Testis (tissue), 2 donors: ENCODE measurements at regions not wholly inside any gene's neighbourhood (a gene's known extent, or its start where the extent isn't known, plus 50 kb on each side); places are given as distances from the start of the nearest gene placed in this dataset.

Source experiments
- POLR2A ChIP-seq: fragments of 450-650 bp; IDR thresholded peaks from one replicate; pipeline ENCODE4 v1.6.1; 2017; ENCODE audit warnings: antibody characterized with exemption, mild to moderate bottlenecking, moderate library complexity
- TF ChIP-seq, protein P1 (sequence below), 3 experiments: fragments of 450-650 bp in 2 of 3; fragments of 200-600 bp in 1 of 3; sonication (generic) in 1 of 3; IDR thresholded peaks; one replicate each; pipeline ENCODE4 v1.5.1; 2016 to 2019; ENCODE audit warnings: antibody characterized with exemption in 3 of 3, mild to moderate bottlenecking in 2 of 3, moderate library complexity in 1 of 3

DNA sequence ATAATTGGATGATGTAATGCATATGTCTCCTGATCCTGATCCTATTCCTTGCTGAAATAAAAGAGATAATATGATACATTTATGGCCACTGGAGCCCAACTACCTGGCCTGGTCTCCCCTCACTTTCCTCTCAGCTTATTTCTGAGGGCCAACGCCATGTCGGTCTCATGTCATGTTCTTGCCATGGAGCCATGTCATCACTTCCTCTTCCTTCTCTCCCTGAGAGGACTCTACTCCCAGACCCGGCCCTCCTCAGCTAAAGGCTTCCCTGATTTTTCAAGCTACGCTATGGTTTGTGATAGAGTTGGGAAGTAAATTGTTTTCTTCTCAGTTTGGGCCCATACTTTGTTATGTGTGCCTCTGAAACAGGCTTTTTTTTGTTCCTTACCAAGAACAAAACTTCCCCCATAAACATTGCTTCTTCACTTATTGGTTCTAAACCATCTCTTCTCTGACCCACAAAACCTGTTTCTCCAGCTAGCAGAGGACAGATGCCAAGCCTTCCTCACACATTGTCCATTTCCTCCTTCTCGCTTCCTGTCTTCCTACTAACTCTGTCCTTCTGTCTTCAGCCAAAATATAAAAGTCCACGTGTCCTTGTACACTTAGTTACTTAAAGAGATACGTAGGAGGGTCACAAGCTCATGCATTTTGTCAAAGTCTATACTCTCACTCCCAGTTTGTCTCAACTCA lies 319.9 kb upstream of the DACH1 start:
- TF ChIP-seq, protein P1, sequence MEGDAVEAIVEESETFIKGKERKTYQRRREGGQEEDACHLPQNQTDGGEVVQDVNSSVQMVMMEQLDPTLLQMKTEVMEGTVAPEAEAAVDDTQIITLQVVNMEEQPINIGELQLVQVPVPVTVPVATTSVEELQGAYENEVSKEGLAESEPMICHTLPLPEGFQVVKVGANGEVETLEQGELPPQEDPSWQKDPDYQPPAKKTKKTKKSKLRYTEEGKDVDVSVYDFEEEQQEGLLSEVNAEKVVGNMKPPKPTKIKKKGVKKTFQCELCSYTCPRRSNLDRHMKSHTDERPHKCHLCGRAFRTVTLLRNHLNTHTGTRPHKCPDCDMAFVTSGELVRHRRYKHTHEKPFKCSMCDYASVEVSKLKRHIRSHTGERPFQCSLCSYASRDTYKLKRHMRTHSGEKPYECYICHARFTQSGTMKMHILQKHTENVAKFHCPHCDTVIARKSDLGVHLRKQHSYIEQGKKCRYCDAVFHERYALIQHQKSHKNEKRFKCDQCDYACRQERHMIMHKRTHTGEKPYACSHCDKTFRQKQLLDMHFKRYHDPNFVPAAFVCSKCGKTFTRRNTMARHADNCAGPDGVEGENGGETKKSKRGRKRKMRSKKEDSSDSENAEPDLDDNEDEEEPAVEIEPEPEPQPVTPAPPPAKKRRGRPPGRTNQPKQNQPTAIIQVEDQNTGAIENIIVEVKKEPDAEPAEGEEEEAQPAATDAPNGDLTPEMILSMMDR (IDR thresholded peaks at IDR 0.05): no peak
- no peak for TF ChIP-seq POLR2A
